HepG2 (cell line): ENCODE measurements at regions not wholly inside any gene's neighbourhood (a gene's known extent, or its start where the extent isn't known, plus 50 kb on each side); places are given as distances from the start of the nearest gene placed in this dataset.

Experiments
- ARID2 ChIP-seq: sonication (generic); formaldehyde crosslinking; IDR thresholded peaks from 2 replicates; pipeline ENCODE4 v1.8.1; 2022; ENCODE audit warnings: mild to moderate bottlenecking, missing genetic modification reagents, borderline replicate concordance
- ATF1 ChIP-seq: IDR thresholded peaks from 2 replicates; pipeline ENCODE4 v1.6.1; 2016; ENCODE audit warnings: mild to moderate bottlenecking, control low read depth
- CBX5 ChIP-seq: sonication (generic); formaldehyde crosslinking; IDR thresholded peaks from 2 replicates; pipeline ENCODE4 v1.4.0; 2020; ENCODE audit warnings: missing genetic modification reagents, borderline replicate concordance
- ELF1 ChIP-seq: sonication (generic); formaldehyde crosslinking; IDR thresholded peaks from 2 replicates; pipeline ENCODE4 v1.4.0; 2020; ENCODE audit warnings: missing genetic modification reagents
- MAFK ChIP-seq, 2 experiments: IDR thresholded peaks in 1 of 2; conservative IDR thresholded peaks in 1 of 2; 2 replicates each; pipeline ENCODE4 v1.6.1; 2011; ENCODE audit warnings: improper control_type of control experiment in 2 of 2, low read length in 2 of 2
- NFE2 ChIP-seq: sonication (generic); formaldehyde crosslinking; IDR thresholded peaks from 2 replicates; pipeline ENCODE4 v1.4.0; 2020; ENCODE audit warnings: missing genetic modification reagents
- NONO ChIP-seq, 2 experiments: fragments of 450-650 bp in 1 of 2; sonication (generic) in 1 of 2; formaldehyde crosslinking in 1 of 2; IDR thresholded peaks in 1 of 2; conservative IDR thresholded peaks in 1 of 2; 2 replicates each; pipeline versions ENCODE4 v1.6.1 to v1.8.0; 2017 to 2022; ENCODE audit warnings: mild to moderate bottlenecking in 1 of 2, missing genetic modification reagents in 1 of 2, moderate library complexity in 1 of 2
- PHF8 ChIP-seq: sonication (generic); formaldehyde crosslinking; IDR thresholded peaks from 2 replicates; pipeline ENCODE4 v1.5.0; 2020; ENCODE audit warnings: missing genetic modification reagents
- RBM39 ChIP-seq: fragments of 200-400 bp; formaldehyde crosslinking; IDR thresholded peaks from one replicate; pipeline ENCODE4 v1.6.1; 2018; ENCODE audit warnings: antibody characterized with exemption, mild to moderate bottlenecking, low read depth, low read length; ENCODE audit not compliant: poor library complexity, severe bottlenecking
- SAP130 ChIP-seq: IDR thresholded peaks from 2 replicates; pipeline ENCODE4 v1.6.1; 2016; ENCODE audit warnings: low read depth
- SKI ChIP-seq: fragments of 450-650 bp; IDR thresholded peaks from one replicate; pipeline ENCODE4 v1.6.1; 2018; ENCODE audit warnings: mild to moderate bottlenecking; ENCODE audit not compliant: partially characterized antibody
- SMYD3 ChIP-seq: sonication (generic); formaldehyde crosslinking; IDR thresholded peaks from 2 replicates; pipeline ENCODE4 v1.8.1; 2023; ENCODE audit warnings: mild to moderate bottlenecking, missing genetic modification reagents
- SOX13 ChIP-seq, 3 experiments: fragments of 450-650 bp in 1 of 3; sonication (generic) in 1 of 3; formaldehyde crosslinking in 1 of 3; IDR thresholded peaks in 2 of 3; conservative IDR thresholded peaks in 1 of 3; 2 replicates each; pipeline versions ENCODE4 v1.5.0 to v1.6.1; 2016 to 2020; ENCODE audit warnings: antibody characterized with exemption in 1 of 3, mild to moderate bottlenecking in 1 of 3, missing compliant biosample characterization in 1 of 3, missing genetic modification reagents in 1 of 3, moderate library complexity in 1 of 3
- ZNF44 ChIP-seq: sonication (generic); formaldehyde crosslinking; IDR thresholded peaks from 2 replicates; pipeline ENCODE4 v1.5.1; 2020; ENCODE audit warnings: mild to moderate bottlenecking, missing genetic modification reagents
- ZNF776 ChIP-seq: sonication (generic); formaldehyde crosslinking; IDR thresholded peaks from 2 replicates; pipeline ENCODE4 v1.4.0; 2020; ENCODE audit warnings: mild to moderate bottlenecking, missing genetic modification reagents
- ZNF788 ChIP-seq: sonication (generic); formaldehyde crosslinking; IDR thresholded peaks from 2 replicates; pipeline ENCODE4 v1.5.0; 2020; ENCODE audit warnings: mild to moderate bottlenecking, missing genetic modification reagents, borderline replicate concordance
- ZNF839 ChIP-seq: sonication (generic); formaldehyde crosslinking; IDR thresholded peaks from 2 replicates; pipeline ENCODE4 v1.4.0; 2020; ENCODE audit warnings: missing genetic modification reagents, mild to moderate bottlenecking, borderline replicate concordance
- TF ChIP-seq, protein P1 (sequence below): sonication (generic); formaldehyde crosslinking; IDR thresholded peaks from 2 replicates; pipeline ENCODE4 v1.4.0; 2020; ENCODE audit warnings: mild to moderate bottlenecking, missing genetic modification reagents
- TF ChIP-seq, protein P2 (sequence below): sonication (generic); formaldehyde crosslinking; IDR thresholded peaks from 2 replicates; pipeline ENCODE4 v1.5.1; 2020; ENCODE audit warnings: mild to moderate bottlenecking, moderate library complexity, missing genetic modification reagents
- TF ChIP-seq, protein P3 (sequence below): sonication (generic); formaldehyde crosslinking; IDR thresholded peaks from 2 replicates; pipeline ENCODE4 v1.5.0; 2020; ENCODE audit warnings: missing genetic modification reagents

DNA sequence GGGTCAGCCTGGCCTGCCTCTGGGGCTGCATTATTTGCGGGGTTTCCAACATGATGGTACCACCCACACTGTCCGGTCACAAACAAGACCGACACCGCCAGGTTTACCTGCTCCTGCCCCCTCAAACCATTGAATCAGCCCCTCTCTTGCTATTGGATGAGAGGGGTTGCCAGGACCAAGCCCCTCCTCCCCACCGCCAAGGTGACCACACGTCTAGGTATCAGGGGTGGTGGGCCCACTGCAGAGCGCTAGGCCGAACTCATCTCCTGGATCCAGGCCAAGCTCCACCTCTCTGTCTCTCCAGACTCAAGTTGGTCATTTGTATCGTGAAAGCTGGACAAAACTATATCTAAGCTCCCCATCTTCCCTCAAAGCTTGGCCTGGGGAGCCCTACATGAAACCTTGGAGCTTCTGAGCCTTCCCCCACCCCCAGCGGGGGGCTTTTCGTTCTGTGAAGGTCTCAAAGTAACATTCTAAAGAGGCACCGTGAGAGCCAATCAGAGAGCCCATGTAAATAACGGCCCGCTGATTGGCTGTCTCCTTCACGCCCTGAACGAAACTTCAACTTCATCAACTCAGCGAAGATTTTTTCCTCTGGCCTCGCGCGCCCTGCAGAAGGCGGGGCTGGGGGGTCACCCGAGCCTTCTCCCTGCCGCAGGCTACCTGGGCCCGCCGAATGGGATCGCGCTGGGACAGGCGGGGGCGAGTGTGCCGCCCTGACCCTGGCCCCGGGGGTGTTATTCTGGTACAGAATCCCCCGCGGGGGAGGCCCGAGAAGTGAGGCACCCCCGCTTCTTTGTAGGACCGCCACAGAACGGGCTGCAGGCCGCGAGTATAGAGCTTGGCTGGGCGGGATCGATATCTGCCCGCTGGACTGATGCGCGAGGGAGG, 49.6 kb upstream of the PSD2 start (continued):
- TF ChIP-seq ZNF839 (no peak), CBX5 (0 out of 2 replicates have a peak, but pooled peaks have one; percentile 20), SKI (peak; percentile 18), NFE2 (CRISPR knock-in tag) (no peak), ATF1 (CRISPR knock-in tag) (no peak), SMYD3 (CRISPR knock-in tag) (0 out of 2 replicates have a peak, but pooled peaks have one; percentile 39), ARID2 (no peak), SOX13 (IDR thresholded peaks at IDR 0.05) (no peak), SOX13 (CRISPR knock-in tag; conservative IDR thresholded peaks at IDR 0.05 in 1 of 2, IDR thresholded peaks at IDR 0.05 in 1 of 2) (0 out of 4 replicates have a peak, but pooled peaks of 1 of the 2 experiments have one; percentile 6), ZNF776 (CRISPR knock-in tag) (peak; percentile 84; the same call in 1 of the 2 replicates), ZNF788 (CRISPR knock-in tag) (no peak; the same call in 1 of the 2 replicates), RBM39 (no peak), ZNF44 (CRISPR knock-in tag) (0 out of 2 replicates have a peak, but pooled peaks have one; percentile 40), NONO (IDR thresholded peaks at IDR 0.05) (no peak), NONO (CRISPR knock-in tag; conservative IDR thresholded peaks at IDR 0.05) (0 out of 2 replicates have a peak, but pooled peaks have one; percentile 38), MAFK (conservative IDR thresholded peaks at IDR 0.05 in 1 of 2, IDR thresholded peaks at IDR 0.05 in 1 of 2; ENCODE audit: low read length in 2 of 2) (no peak), ELF1 (CRISPR knock-in tag) (no peak), SAP130 (peak; percentile 65), PHF8 (no peak; the same call in 1 of the 2 replicates)
- TF ChIP-seq, protein P1, sequence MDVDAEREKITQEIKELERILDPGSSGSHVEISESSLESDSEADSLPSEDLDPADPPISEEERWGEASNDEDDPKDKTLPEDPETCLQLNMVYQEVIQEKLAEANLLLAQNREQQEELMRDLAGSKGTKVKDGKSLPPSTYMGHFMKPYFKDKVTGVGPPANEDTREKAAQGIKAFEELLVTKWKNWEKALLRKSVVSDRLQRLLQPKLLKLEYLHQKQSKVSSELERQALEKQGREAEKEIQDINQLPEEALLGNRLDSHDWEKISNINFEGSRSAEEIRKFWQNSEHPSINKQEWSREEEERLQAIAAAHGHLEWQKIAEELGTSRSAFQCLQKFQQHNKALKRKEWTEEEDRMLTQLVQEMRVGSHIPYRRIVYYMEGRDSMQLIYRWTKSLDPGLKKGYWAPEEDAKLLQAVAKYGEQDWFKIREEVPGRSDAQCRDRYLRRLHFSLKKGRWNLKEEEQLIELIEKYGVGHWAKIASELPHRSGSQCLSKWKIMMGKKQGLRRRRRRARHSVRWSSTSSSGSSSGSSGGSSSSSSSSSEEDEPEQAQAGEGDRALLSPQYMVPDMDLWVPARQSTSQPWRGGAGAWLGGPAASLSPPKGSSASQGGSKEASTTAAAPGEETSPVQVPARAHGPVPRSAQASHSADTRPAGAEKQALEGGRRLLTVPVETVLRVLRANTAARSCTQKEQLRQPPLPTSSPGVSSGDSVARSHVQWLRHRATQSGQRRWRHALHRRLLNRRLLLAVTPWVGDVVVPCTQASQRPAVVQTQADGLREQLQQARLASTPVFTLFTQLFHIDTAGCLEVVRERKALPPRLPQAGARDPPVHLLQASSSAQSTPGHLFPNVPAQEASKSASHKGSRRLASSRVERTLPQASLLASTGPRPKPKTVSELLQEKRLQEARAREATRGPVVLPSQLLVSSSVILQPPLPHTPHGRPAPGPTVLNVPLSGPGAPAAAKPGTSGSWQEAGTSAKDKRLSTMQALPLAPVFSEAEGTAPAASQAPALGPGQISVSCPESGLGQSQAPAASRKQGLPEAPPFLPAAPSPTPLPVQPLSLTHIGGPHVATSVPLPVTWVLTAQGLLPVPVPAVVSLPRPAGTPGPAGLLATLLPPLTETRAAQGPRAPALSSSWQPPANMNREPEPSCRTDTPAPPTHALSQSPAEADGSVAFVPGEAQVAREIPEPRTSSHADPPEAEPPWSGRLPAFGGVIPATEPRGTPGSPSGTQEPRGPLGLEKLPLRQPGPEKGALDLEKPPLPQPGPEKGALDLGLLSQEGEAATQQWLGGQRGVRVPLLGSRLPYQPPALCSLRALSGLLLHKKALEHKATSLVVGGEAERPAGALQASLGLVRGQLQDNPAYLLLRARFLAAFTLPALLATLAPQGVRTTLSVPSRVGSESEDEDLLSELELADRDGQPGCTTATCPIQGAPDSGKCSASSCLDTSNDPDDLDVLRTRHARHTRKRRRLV (CRISPR knock-in tag) = peak; percentile 88; the same call in 1 of the 2 replicates
- TF ChIP-seq, protein P2, sequence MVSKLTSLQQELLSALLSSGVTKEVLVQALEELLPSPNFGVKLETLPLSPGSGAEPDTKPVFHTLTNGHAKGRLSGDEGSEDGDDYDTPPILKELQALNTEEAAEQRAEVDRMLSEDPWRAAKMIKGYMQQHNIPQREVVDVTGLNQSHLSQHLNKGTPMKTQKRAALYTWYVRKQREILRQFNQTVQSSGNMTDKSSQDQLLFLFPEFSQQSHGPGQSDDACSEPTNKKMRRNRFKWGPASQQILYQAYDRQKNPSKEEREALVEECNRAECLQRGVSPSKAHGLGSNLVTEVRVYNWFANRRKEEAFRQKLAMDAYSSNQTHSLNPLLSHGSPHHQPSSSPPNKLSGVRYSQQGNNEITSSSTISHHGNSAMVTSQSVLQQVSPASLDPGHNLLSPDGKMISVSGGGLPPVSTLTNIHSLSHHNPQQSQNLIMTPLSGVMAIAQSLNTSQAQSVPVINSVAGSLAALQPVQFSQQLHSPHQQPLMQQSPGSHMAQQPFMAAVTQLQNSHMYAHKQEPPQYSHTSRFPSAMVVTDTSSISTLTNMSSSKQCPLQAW (CRISPR knock-in tag) = 0 out of 2 replicates have a peak, but pooled peaks have one; percentile 7
- TF ChIP-seq, protein P3, sequence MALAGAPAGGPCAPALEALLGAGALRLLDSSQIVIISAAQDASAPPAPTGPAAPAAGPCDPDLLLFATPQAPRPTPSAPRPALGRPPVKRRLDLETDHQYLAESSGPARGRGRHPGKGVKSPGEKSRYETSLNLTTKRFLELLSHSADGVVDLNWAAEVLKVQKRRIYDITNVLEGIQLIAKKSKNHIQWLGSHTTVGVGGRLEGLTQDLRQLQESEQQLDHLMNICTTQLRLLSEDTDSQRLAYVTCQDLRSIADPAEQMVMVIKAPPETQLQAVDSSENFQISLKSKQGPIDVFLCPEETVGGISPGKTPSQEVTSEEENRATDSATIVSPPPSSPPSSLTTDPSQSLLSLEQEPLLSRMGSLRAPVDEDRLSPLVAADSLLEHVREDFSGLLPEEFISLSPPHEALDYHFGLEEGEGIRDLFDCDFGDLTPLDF = peak; percentile 48; the same call in 1 of the 2 replicates
